8988T (cell line): ENCODE measurements at regions not wholly inside any gene's neighbourhood (a gene's known extent, or its start where the extent isn't known, plus 50 kb on each side); places are given as distances from the start of the nearest gene placed in this dataset.

Source experiments
- DNase-seq: peaks from one replicate; pipeline ENCODE4 v3.0.0; 2011

GRCh38 chr2:15107137-15107536 is 454.0 kb downstream of the NBAS start:
- no peak for DNase-seq

- no peak for DNase-seq
Measured at GRCh38 chr2:15111718-15112117, 449.4 kb downstream of the NBAS start.

GRCh38 chr2:15112216-15112615 is 448.9 kb downstream of the NBAS start:
- DNase-seq = no peak

GRCh38 chr2:15115776-15116175 is 445.4 kb downstream of the NBAS start:
- DNase-seq = no peak

GRCh38 chr2:15116830-15117229 is 444.3 kb downstream of the NBAS start:
- DNase-seq = no peak
